Peyer's patch (tissue), 4 donors: ENCODE measurements at regions not wholly inside any gene's neighbourhood (a gene's known extent, or its start where the extent isn't known, plus 50 kb on each side); places are given as distances from the start of the nearest gene placed in this dataset.

Experiments
- DNase-seq, 3 donors: peaks; one replicate each; pipeline ENCODE4 v3.0.0-alpha.2; 2017 to 2019
- H3K27ac ChIP-seq, 4 donors: fragments of 200-600 bp; sonication (generic); one replicate each; pipeline ENCODE4 v1.5.1; 2016 to 2019
- H3K27me3 ChIP-seq, 2 donors: fragments of 200-600 bp; sonication (generic); one replicate each; pipeline ENCODE4 v1.5.1; 2019
- H3K36me3 ChIP-seq, 3 donors: fragments of 200-600 bp; sonication (generic); one replicate each; pipeline ENCODE4 v1.5.1; 2016 to 2019
- H3K4me1 ChIP-seq, 4 donors: fragments of 200-600 bp; sonication (generic); one replicate each; pipeline ENCODE4 v1.5.1; 2016 to 2019
- H3K4me3 ChIP-seq, 4 donors: fragments of 200-600 bp; sonication (generic); 1 replicate in 3 of 4; 2 replicates in 1 of 4; pipeline ENCODE4 v1.5.1; 2016 to 2019; ENCODE audit warnings: mild to moderate bottlenecking in 1 of 4
- H3K9me3 ChIP-seq, 4 donors: fragments of 200-600 bp; sonication (generic); one replicate each; pipeline ENCODE4 v1.5.1; 2016 to 2019; ENCODE audit warnings: mild to moderate bottlenecking in 1 of 4
- CTCF ChIP-seq, 6 experiments: fragments of 450-650 bp in 4 of 6; fragments of 200-600 bp in 2 of 6; sonication (generic) in 1 of 6; IDR thresholded peaks; one replicate each; pipeline ENCODE4 v1.5.1; 2017 to 2019; ENCODE audit warnings: antibody characterized with exemption in 6 of 6, mild to moderate bottlenecking in 3 of 6, moderate library complexity in 1 of 6
- POLR2A ChIP-seq, 2 donors: fragments of 450-650 bp; IDR thresholded peaks; one replicate each; pipeline ENCODE4 v1.5.1; 2017; ENCODE audit warnings: antibody characterized with exemption in 2 of 2, mild to moderate bottlenecking in 2 of 2, moderate library complexity in 2 of 2

- no peak for TF ChIP-seq CTCF (IDR thresholded peaks at IDR 0.05)
- TF ChIP-seq POLR2A (IDR thresholded peaks at IDR 0.05), result no peak
- no peak overlapping the region for H3K27ac ChIP-seq
- H3K27me3 ChIP-seq, result no peaks in the 10 kb centered on the region
- no peaks in the 10 kb centered on the region for H3K9me3 ChIP-seq
- DNase-seq, result no peak
- no peaks in the 10 kb centered on the region for H3K36me3 ChIP-seq
- no peaks in the 10 kb centered on the region for H3K4me1 ChIP-seq
- H3K4me3 ChIP-seq, result no peak overlapping the region
Measured at GRCh38 chr18:24674200-24674599, 213.8 kb downstream of the HRH4 start.

- no peak for DNase-seq
- TF ChIP-seq CTCF (IDR thresholded peaks at IDR 0.05) (no peak), POLR2A (IDR thresholded peaks at IDR 0.05) (no peak)
- Histone ChIP-seq H3K4me1 (no peaks in the 10 kb centered on the region), H3K9me3 (no peaks in the 10 kb centered on the region), H3K27me3 (no peaks in the 10 kb centered on the region), H3K4me3 (no peak overlapping the region), H3K27ac (no peak overlapping the region), H3K36me3 (no peaks in the 10 kb centered on the region)
Measured at GRCh38 chr18:24674605-24675004, 214.2 kb downstream of the HRH4 start.

GRCh38 chr18:24677011-24677410, 216.6 kb downstream of the HRH4 start:
- Histone ChIP-seq H3K27me3 (no peaks in the 10 kb centered on the region), H3K27ac (no peak overlapping the region), H3K4me3 (no peak overlapping the region), H3K9me3 (no peaks in the 10 kb centered on the region), H3K4me1 (no peaks in the 10 kb centered on the region), H3K36me3 (no peaks in the 10 kb centered on the region)
- no peak for DNase-seq
- TF ChIP-seq POLR2A (IDR thresholded peaks at IDR 0.05) (no peak), CTCF (IDR thresholded peaks at IDR 0.05) (no peak)

- Histone ChIP-seq H3K4me1 (no peaks in the 10 kb centered on the region), H3K27me3 (no peaks in the 10 kb centered on the region), H3K9me3 (no peaks in the 10 kb centered on the region), H3K27ac (no peak overlapping the region), H3K36me3 (no peaks in the 10 kb centered on the region), H3K4me3 (no peak overlapping the region)
- DNase-seq, result no peak
- TF ChIP-seq POLR2A (IDR thresholded peaks at IDR 0.05) (no peak), CTCF (IDR thresholded peaks at IDR 0.05) (no peak)
Measured at GRCh38 chr18:24678107-24678506, 217.7 kb downstream of the HRH4 start.

GRCh38 chr18:24678626-24679025, 218.2 kb downstream of the HRH4 start:
- no peak overlapping the region for H3K4me3 ChIP-seq
- no peak for TF ChIP-seq CTCF (IDR thresholded peaks at IDR 0.05)
- no peak for TF ChIP-seq POLR2A (IDR thresholded peaks at IDR 0.05)
- H3K27me3 ChIP-seq, result no peaks in the 10 kb centered on the region
- DNase-seq, result no peak
- no peaks in the 10 kb centered on the region for H3K9me3 ChIP-seq
- H3K4me1 ChIP-seq, result no peaks in the 10 kb centered on the region
- H3K36me3 ChIP-seq, result no peaks in the 10 kb centered on the region
- H3K27ac ChIP-seq, result no peak overlapping the region

GRCh38 chr18:24679062-24679461, 218.6 kb downstream of the HRH4 start:
- TF ChIP-seq CTCF (IDR thresholded peaks at IDR 0.05) (no peak), POLR2A (IDR thresholded peaks at IDR 0.05) (no peak)
- H3K9me3 ChIP-seq, result no peaks in the 10 kb centered on the region
- DNase-seq, result no peak
- H3K4me1 ChIP-seq, result no peaks in the 10 kb centered on the region
- no peaks in the 10 kb centered on the region for H3K27me3 ChIP-seq
- no peak overlapping the region for H3K27ac ChIP-seq
- H3K36me3 ChIP-seq, result no peaks in the 10 kb centered on the region
- H3K4me3 ChIP-seq, result no peak overlapping the region
